Right atrium auricular region (tissue), 2 donors: ENCODE measurements at regions not wholly inside any gene's neighbourhood (a gene's known extent, or its start where the extent isn't known, plus 50 kb on each side); places are given as distances from the start of the nearest gene placed in this dataset.

Source experiments
- DNase-seq: peaks from one replicate; pipeline ENCODE4 v3.0.0-alpha.2; 2019; ENCODE audit warnings: low spot score
- H3K27ac ChIP-seq, 2 donors: fragments of 200-600 bp; sonication (generic); 1 replicate in 1 of 2; 2 replicates in 1 of 2; pipeline ENCODE4 v1.5.1; 2016 to 2019
- H3K27me3 ChIP-seq, 2 donors: fragments of 200-600 bp; sonication (generic); one replicate each; pipeline versions ENCODE4 v1.5.1 to v1.6.0; 2017 to 2019
- H3K36me3 ChIP-seq: fragments of 200-600 bp; sonication (generic); one replicate; pipeline ENCODE4 v1.5.1; 2016
- H3K4me1 ChIP-seq, 2 donors: fragments of 200-600 bp; sonication (generic); one replicate each; pipeline versions ENCODE4 v1.5.1 to v1.6.0; 2017 to 2019
- H3K4me3 ChIP-seq, 2 donors: fragments of 200-600 bp; sonication (generic); 1 replicate in 1 of 2; 2 replicates in 1 of 2; pipeline ENCODE4 v1.5.1; 2017 to 2019; ENCODE audit warnings: mild to moderate bottlenecking in 1 of 2, moderate library complexity in 1 of 2
- H3K9me3 ChIP-seq, 2 donors: fragments of 200-600 bp; sonication (generic); one replicate each; pipeline ENCODE4 v1.5.1; 2019
- CTCF ChIP-seq, 2 donors: fragments of 200-600 bp; sonication (generic); IDR thresholded peaks; one replicate each; pipeline ENCODE4 v1.5.1; 2019; ENCODE audit warnings: antibody characterized with exemption in 2 of 2

DNA sequence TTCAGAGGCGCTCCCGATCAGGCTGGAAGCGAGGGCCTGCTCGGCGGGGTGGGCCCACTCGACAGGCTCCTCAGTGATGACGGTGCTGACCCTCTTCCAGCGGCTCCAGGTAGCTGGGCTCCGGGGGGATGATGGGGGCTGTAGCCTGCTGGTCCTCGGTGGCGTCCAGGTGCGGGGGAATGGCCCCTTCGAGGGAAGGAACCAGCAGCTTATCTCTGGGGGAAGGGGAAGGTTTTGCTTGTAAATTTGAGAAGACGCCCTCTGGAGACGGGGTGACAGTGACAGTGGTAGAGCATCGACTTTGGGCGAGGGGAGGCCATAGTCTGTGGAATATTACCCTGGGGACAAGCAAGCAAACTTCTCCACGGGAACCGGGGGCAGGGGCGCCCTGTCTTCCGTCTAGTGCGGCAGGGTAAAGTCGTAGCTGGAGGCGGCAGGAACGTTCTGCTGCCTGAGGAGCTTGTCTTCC lies 891.9 kb upstream of the LRRTM1 start:
- no peaks in the 10 kb centered on the region for H3K27me3 ChIP-seq
- H3K9me3 ChIP-seq: no peaks in the 10 kb centered on the region
- H3K4me1 ChIP-seq: no peaks in the 10 kb centered on the region
- no peaks in the 10 kb centered on the region for H3K36me3 ChIP-seq
- no peak for DNase-seq
- no peak overlapping the region for H3K27ac ChIP-seq
- no peak for TF ChIP-seq CTCF (IDR thresholded peaks at IDR 0.05)
- H3K4me3 ChIP-seq: no peak overlapping the region

GRCh38 chr2:81195774-81196382 lies 891.3 kb upstream of the LRRTM1 start:
- H3K27me3 ChIP-seq: no peaks in the 10 kb centered on the region
- no peak for DNase-seq
- no peaks in the 10 kb centered on the region for H3K36me3 ChIP-seq
- no peaks in the 10 kb centered on the region for H3K9me3 ChIP-seq
- H3K4me1 ChIP-seq: no peaks in the 10 kb centered on the region
- TF ChIP-seq CTCF (IDR thresholded peaks at IDR 0.05): no peak
- H3K4me3 ChIP-seq: no peak overlapping the region
- H3K27ac ChIP-seq: no peak overlapping the region

DNA sequence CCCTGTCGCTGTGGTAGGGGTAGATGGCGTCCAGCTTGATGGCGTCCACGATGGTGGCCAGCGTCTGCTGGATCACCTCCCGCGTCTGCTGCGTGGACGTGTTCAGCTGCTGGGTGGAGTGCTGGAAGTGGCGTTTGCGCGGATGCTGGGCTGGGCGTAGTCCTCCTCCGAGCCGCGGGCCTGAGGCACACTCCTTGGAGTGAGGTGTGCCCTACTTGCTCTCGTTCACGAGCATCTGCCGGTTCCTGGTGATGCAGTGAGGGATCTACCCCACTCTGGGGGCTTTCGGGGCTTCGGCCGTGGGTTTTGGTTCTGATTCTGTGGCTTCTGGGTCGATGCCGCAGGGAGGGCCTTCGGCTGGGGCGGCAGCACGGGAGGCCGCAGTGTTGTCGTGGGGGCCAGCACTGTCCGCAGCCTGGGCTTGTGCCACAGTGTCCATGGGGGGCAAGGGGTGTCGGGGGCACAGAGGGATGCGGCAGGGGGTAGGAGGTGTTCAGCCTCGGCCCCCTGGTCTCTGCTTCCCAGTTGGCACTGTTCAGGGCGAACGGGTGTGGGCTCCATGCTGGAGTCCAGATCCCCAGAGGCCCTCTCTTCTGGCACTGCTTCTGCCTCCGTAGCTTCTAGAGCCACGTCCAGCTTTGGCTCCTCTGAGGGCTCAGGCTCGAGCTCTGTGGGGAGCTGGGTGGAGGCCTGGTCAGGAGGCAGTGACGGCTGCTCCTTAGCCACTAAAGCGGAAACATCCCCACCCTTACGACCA lies 890.6 kb upstream of the LRRTM1 start:
- Histone ChIP-seq H3K9me3 (no peaks in the 10 kb centered on the region), H3K36me3 (no peaks in the 10 kb centered on the region), H3K4me1 (no peaks in the 10 kb centered on the region), H3K27ac (no peak overlapping the region), H3K27me3 (no peaks in the 10 kb centered on the region), H3K4me3 (no peak overlapping the region)
- DNase-seq: no peak
- no peak for TF ChIP-seq CTCF (IDR thresholded peaks at IDR 0.05)

- no peak overlapping the region for H3K4me3 ChIP-seq
- H3K27ac ChIP-seq: no peak overlapping the region
- TF ChIP-seq CTCF (IDR thresholded peaks at IDR 0.05): no peak
- H3K36me3 ChIP-seq: no peaks in the 10 kb centered on the region
- no peak for DNase-seq
- no peaks in the 10 kb centered on the region for H3K4me1 ChIP-seq
- no peaks in the 10 kb centered on the region for H3K27me3 ChIP-seq
- H3K9me3 ChIP-seq: no peaks in the 10 kb centered on the region
These were observed 890.0 kb upstream of the LRRTM1 start for GRCh38 chr2:81194581-81194980.

GRCh38 chr2:81194176-81194575 lies 889.6 kb upstream of the LRRTM1 start:
- no peaks in the 10 kb centered on the region for H3K27me3 ChIP-seq
- no peak for DNase-seq
- TF ChIP-seq CTCF (IDR thresholded peaks at IDR 0.05): no peak
- no peaks in the 10 kb centered on the region for H3K36me3 ChIP-seq
- H3K4me1 ChIP-seq: no peaks in the 10 kb centered on the region
- no peaks in the 10 kb centered on the region for H3K9me3 ChIP-seq
- no peak overlapping the region for H3K4me3 ChIP-seq
- no peak overlapping the region for H3K27ac ChIP-seq
